Neural crest cell (in vitro differentiated cells): ENCODE measurements at regions not wholly inside any gene's neighbourhood (a gene's known extent, or its start where the extent isn't known, plus 50 kb on each side); places are given as distances from the start of the nearest gene placed in this dataset.

Experiments
- DNase-seq: peaks from one replicate; pipeline ENCODE4 v3.0.0; 2021; ENCODE audit warnings: low read depth, mixed read lengths, low spot score
- H3K27ac Mint-ChIP-seq: one replicate; pipeline ENCODE4 v1.8.0; 2021; ENCODE audit warnings: mild to moderate bottlenecking, mixed read lengths; ENCODE audit not compliant: unreplicated experiment
- H3K27me3 Mint-ChIP-seq: 2 replicates; pipeline ENCODE4 v1.8.0; 2021; ENCODE audit warnings: low read depth, mild to moderate bottlenecking, mixed read lengths
- H3K36me3 Mint-ChIP-seq: 2 replicates; pipeline ENCODE4 v1.8.0; 2021; ENCODE audit warnings: low read depth, mild to moderate bottlenecking, mixed read lengths
- H3K4me1 Mint-ChIP-seq: 2 replicates; pipeline ENCODE4 v1.8.0; 2021; ENCODE audit warnings: mixed read lengths
- H3K4me3 Mint-ChIP-seq: one replicate; pipeline ENCODE4 v1.8.0; 2021; ENCODE audit warnings: mild to moderate bottlenecking, mixed read lengths
- H3K9me3 Mint-ChIP-seq: 2 replicates; pipeline ENCODE4 v1.8.0; 2021; ENCODE audit warnings: mixed read lengths
- CTCF ChIP-seq: fragments of 200-600 bp; sonication (generic); conservative IDR thresholded peaks from 2 replicates; pipeline ENCODE4 v1.5.0; 2021; ENCODE audit warnings: antibody characterized with exemption, mild to moderate bottlenecking

GRCh38 chr1:195415584-195415983, 1192.7 kb downstream of the KCNT2 start:
- H3K4me1 Mint-ChIP-seq: no peaks in the 10 kb centered on the region
- no peak for DNase-seq
- H3K27me3 Mint-ChIP-seq: no peaks in the 10 kb centered on the region
- TF ChIP-seq CTCF: no peak
- no peaks in the 10 kb centered on the region for H3K9me3 Mint-ChIP-seq
- H3K36me3 Mint-ChIP-seq: no peaks in the 10 kb centered on the region
- no peak overlapping the region for H3K27ac Mint-ChIP-seq
- no peak overlapping the region for H3K4me3 Mint-ChIP-seq

- Mint-ChIP-seq H3K4me1 (peaks cover 8% of the 10 kb centered on the region), H3K9me3 (peaks cover 9% of the 10 kb centered on the region), H3K36me3 (peaks cover 2% of the 10 kb centered on the region), H3K4me3 (no peak overlapping the region), H3K27ac (no peak overlapping the region), H3K27me3 (no peaks in the 10 kb centered on the region)
- TF ChIP-seq CTCF: no peak
- DNase-seq: no peak
These were observed 1213.7 kb downstream of the KCNT2 start for GRCh38 chr1:195394567-195394966.

- no peak overlapping the region for H3K27ac Mint-ChIP-seq
- H3K9me3 Mint-ChIP-seq: peaks cover 2% of the 10 kb centered on the region
- no peaks in the 10 kb centered on the region for H3K36me3 Mint-ChIP-seq
- TF ChIP-seq CTCF: peak; percentile 35
- no peaks in the 10 kb centered on the region for H3K27me3 Mint-ChIP-seq
- DNase-seq: no peak
- no peak overlapping the region for H3K4me3 Mint-ChIP-seq
- no peaks in the 10 kb centered on the region for H3K4me1 Mint-ChIP-seq
These were observed 1232.0 kb downstream of the KCNT2 start for GRCh38 chr1:195376190-195376589.

GRCh38 chr1:195373856-195374255, 1234.4 kb downstream of the KCNT2 start:
- no peak overlapping the region for H3K27ac Mint-ChIP-seq
- H3K4me1 Mint-ChIP-seq: no peaks in the 10 kb centered on the region
- no peak for DNase-seq
- no peak for TF ChIP-seq CTCF
- H3K9me3 Mint-ChIP-seq: peaks cover 2% of the 10 kb centered on the region
- no peaks in the 10 kb centered on the region for H3K36me3 Mint-ChIP-seq
- no peaks in the 10 kb centered on the region for H3K27me3 Mint-ChIP-seq
- H3K4me3 Mint-ChIP-seq: no peak overlapping the region

- Mint-ChIP-seq H3K4me1 (no peaks in the 10 kb centered on the region), H3K27ac (no peak overlapping the region), H3K9me3 (no peaks in the 10 kb centered on the region), H3K27me3 (no peaks in the 10 kb centered on the region), H3K36me3 (no peaks in the 10 kb centered on the region), H3K4me3 (no peak overlapping the region)
- peak; percentile 58 for TF ChIP-seq CTCF
- DNase-seq: peak; percentile 14
These were observed 1263.1 kb downstream of the KCNT2 start for GRCh38 chr1:195345149-195345548.

GRCh38 chr1:195337646-195338045, 1270.6 kb downstream of the KCNT2 start:
- H3K4me3 Mint-ChIP-seq: no peak overlapping the region
- no peaks in the 10 kb centered on the region for H3K27me3 Mint-ChIP-seq
- H3K27ac Mint-ChIP-seq: no peak overlapping the region
- peaks cover 2% of the 10 kb centered on the region for H3K9me3 Mint-ChIP-seq
- H3K36me3 Mint-ChIP-seq: no peaks in the 10 kb centered on the region
- no peak for DNase-seq
- peaks cover 5% of the 10 kb centered on the region for H3K4me1 Mint-ChIP-seq
- TF ChIP-seq CTCF: no peak
